Right kidney (tissue), 1 donor: ENCODE measurements at regions not wholly inside any gene's neighbourhood (a gene's known extent, or its start where the extent isn't known, plus 50 kb on each side); places are given as distances from the start of the nearest gene placed in this dataset.

Experiments used
- DNase-seq: peaks from one replicate; pipeline ENCODE4 v3.0.0-alpha.2; 2016

- no peak for DNase-seq
These were observed 474.2 kb upstream of the ZNF385D start for GRCh38 chr3:22225161-22225560.

GRCh38 chr3:22228705-22229104 lies 477.7 kb upstream of the ZNF385D start:
- DNase-seq: no peak

- DNase-seq: no peak
These were observed 480.1 kb upstream of the ZNF385D start for GRCh38 chr3:22231061-22231460.

DNA sequence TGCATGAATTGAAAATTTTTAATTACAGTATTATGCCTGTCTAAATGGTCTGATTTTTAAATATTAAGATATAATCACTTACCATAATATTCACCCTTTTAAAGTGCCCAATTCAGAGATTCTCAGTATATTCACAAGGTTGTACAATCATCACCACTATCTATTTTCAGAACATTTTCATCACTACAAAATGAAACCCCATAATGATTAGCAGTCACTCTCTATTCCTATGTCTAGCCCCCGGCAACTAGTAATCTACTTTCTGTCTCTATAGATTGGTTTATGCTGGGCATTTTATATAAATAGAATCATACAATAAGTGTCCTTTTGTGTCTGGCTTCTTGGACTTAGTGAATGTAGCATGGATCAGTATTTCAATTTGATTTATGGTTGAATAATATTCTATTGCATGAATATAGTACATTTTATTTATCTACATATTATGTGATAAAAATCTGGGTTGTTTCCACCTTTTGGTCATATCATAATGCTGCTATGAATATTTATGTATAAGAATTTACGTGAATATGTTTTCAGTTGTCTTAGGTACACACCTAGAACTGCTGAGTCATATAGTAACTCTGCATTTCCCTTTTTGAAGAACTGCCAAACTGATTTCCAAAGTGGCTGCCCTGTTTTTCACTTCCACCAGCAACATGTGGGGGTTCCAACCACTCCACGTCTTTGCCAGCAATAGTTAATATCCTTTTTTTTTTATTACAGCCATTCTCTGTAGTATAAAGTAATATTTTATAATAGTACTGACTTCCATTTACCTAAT lies 485.7 kb upstream of the ZNF385D start:
- DNase-seq: no peak

GRCh38 chr3:22239011-22239410 lies 488.0 kb upstream of the ZNF385D start:
- DNase-seq: no peak

DNA sequence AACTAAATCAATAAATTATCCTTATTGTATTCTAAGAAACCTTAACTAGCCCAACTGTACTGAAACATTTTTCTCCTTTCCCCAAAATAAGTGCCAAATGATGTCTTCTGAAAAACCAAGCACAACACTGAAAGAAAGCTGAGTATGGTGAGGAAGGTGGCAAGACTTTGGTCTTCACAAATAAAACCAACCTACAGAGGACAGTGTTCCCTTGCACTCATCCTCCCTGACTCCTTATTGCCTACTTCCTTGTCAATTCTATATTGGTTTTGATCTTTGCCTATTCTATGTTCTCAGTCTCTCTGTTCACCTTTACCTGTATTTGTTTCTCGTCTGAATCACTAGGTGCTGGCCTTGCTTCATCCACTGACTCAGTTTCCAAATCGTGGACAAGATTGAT lies 490.1 kb upstream of the ZNF385D start:
- DNase-seq: no peak

DNA sequence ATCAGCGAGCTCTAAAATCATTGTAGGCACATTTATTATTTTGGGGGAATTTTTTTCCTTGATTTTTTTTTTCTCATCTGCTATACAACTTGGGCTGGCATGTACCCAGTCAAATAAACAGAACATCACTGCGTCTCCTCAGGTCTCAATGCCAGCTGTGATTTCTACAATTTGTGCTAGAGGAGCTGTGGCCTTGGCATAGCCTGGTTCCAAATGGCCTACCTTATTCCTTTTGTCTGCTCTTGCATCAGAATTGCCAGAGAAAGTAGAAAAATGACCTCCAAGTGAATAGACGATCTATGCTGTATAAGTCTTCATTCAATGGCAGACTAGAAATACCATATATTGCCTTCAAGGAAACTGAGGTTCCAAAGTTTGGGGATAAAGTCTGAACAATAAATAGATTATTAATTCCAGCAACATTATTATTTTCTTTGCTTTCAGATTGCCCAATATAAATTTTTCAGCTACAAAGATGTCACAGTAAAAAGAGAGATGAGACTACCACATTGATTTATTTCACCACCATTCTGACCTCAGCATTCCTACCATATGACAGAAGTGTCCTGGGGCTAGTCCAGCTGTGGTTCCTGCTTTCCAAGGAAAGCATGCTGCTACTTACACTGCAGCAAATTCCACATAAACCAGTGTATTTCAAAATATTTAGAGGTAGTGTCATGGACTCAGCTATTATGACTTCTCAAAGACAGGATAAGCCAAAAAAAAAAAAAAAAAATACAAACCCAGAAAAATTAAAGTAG lies 493.9 kb upstream of the ZNF385D start:
- no peak for DNase-seq

GRCh38 chr3:22245811-22246583 lies 495.0 kb upstream of the ZNF385D start:
- DNase-seq: no peak

DNA sequence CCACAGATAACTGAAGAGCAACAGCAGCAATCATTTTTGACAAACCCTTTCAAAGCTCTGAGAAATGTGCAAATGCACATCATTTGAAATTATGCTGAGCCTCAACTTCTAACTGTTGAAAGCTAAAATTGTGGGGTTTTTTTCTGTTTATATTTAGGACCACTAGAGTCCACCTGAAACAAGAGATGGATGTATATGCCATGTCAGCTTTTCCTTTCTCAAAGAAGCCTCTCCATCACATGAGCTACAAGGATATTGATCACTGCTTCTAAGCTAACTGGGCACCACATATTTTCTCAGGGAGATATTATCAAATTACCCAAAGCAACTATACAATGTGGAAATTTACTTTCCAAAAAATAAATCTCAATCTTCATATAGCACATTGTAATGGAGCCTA lies 498.6 kb upstream of the ZNF385D start:
- DNase-seq: no peak

DNA sequence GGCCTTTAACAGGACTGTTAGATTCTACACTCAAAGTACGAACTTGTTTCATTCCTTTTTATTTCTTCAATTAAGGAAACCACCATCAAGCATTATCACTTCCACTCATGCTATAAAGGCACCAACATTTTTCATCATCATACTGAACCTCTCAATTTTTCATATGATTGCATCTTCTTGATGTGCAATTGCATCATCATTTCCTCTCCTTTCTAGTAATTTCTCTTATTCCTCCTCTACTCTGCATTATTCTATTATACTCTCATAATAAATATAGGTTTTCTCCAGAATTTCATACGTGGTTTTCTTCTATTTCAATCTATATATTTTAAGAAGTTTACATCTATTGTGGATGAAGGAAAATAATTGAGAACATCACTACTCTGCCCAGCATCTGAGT lies 506.2 kb upstream of the ZNF385D start:
- DNase-seq: no peak

GRCh38 chr3:22262386-22262785 lies 511.4 kb upstream of the ZNF385D start:
- DNase-seq: no peak

- no peak for DNase-seq
These were observed 512.0 kb upstream of the ZNF385D start for GRCh38 chr3:22263042-22263441.

DNA sequence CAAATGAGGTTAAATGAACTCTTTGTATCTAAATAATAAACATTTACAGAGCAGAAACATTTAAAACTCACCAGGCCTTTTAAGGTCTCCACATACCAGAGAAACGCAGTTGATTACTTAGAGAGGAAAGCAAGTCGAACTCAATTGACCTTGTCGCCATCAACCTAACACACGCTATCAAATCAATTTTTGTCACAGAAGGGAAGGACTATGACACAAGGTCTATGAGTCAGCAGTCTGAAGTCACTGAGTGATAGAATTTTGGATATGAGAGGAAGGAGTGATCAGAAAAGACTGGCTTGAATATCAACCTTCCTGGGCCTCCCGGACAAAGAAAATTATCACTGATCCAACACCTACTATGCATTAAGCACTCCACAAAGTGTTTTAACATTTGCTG lies 514.4 kb upstream of the ZNF385D start:
- DNase-seq: no peak

GRCh38 chr3:22269831-22270230 lies 518.8 kb upstream of the ZNF385D start:
- DNase-seq: no peak

GRCh38 chr3:22276351-22276750 lies 525.3 kb upstream of the ZNF385D start:
- no peak for DNase-seq

- no peak for DNase-seq
These were observed 533.5 kb upstream of the ZNF385D start for GRCh38 chr3:22284559-22284958.

DNA sequence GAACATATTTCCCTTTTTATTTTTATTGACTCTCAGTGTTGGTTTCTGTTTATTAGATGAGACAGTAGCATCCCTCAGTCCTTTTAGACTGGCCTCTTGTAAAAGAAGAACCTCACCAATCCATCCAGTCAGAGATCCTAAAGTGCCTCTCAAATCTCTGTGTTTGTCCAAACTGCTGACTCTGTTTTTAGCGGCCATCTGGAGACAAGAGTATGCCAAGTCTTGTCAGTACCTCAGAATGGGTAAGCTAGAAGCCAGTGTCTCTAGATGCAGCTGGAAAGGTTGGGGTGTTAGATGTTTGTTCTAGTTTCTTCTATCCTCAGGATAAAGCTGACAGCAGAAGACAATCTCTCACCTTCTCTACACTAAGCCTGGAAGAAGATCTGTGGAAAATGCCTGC lies 537.7 kb upstream of the ZNF385D start:
- DNase-seq: no peak

DNA sequence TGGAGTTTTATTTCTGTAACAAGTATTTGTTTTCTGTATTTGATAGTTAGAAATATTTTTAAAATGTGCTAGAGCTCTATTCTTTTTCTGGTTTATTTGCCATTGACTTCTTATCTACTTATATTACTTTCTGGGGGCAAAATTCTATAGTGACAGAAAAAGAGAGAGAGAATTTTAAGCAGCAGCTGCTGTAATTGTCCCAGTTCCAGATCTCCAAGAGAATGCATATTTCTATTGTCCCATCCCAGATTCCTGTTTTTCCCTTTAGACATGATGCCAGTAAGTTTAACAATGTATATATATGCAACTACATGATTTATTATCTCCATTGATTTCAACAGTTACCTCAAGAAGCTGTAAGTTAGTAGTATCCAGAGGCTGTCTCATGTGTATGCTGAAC lies 541.7 kb upstream of the ZNF385D start:
- no peak for DNase-seq

- DNase-seq: no peak
These were observed 545.6 kb upstream of the ZNF385D start for GRCh38 chr3:22296601-22297000.

- no peak for DNase-seq
These were observed 546.4 kb upstream of the ZNF385D start for GRCh38 chr3:22297436-22297835.

DNA sequence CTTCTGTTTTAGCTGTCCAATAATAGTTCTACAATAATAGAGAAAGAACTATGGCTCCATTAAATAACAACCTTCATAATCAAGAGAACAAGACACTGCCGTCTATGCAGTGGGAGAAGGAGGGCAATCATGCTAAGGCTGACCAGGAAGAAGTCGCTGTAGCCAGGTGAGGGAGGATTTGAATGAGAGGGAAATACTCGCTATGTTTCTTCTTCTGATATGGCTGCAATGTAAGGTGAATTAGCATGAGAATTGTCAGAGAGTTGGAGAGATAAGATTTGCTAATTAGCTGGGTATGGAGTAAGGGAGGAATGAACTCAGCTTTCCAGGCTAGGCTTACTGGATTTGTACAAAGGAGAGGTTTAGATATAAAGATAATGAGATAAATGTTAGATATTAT lies 555.4 kb upstream of the ZNF385D start:
- no peak for DNase-seq

- DNase-seq: no peak
These were observed 557.9 kb upstream of the ZNF385D start for GRCh38 chr3:22308871-22309270.

GRCh38 chr3:22315925-22316324 lies 564.9 kb upstream of the ZNF385D start:
- no peak for DNase-seq
